ENCODE measurements at regions not wholly inside any gene's neighbourhood (a gene's known extent, or its start where the extent isn't known, plus 50 kb on each side); places are given as distances from the start of the nearest gene placed in this dataset.

GRCh38 chr1:195243492-195243891 is 1364.7 kb downstream of the KCNT2 start:
- Histone ChIP-seq H3K27ac (no peak overlapping the region), H3K4me1 (no peaks in the 10 kb centered on the region), H3K36me3 (no peaks in the 10 kb centered on the region), H3K9me3 (no peaks in the 10 kb centered on the region), H3K27me3 (no peaks in the 10 kb centered on the region), H3K4me3 (no peak overlapping the region)
- TF ChIP-seq, protein P1, sequence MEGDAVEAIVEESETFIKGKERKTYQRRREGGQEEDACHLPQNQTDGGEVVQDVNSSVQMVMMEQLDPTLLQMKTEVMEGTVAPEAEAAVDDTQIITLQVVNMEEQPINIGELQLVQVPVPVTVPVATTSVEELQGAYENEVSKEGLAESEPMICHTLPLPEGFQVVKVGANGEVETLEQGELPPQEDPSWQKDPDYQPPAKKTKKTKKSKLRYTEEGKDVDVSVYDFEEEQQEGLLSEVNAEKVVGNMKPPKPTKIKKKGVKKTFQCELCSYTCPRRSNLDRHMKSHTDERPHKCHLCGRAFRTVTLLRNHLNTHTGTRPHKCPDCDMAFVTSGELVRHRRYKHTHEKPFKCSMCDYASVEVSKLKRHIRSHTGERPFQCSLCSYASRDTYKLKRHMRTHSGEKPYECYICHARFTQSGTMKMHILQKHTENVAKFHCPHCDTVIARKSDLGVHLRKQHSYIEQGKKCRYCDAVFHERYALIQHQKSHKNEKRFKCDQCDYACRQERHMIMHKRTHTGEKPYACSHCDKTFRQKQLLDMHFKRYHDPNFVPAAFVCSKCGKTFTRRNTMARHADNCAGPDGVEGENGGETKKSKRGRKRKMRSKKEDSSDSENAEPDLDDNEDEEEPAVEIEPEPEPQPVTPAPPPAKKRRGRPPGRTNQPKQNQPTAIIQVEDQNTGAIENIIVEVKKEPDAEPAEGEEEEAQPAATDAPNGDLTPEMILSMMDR (IDR thresholded peaks at IDR 0.05), result no peak
- intact Hi-C loops (cut with DNase I; ENCODE audit: low total_unique reads), result no loop called here
- no peak for DNase-seq

GRCh38 chr1:195241066-195241465 is 1367.2 kb downstream of the KCNT2 start:
- TF ChIP-seq, protein P1 (IDR thresholded peaks at IDR 0.05), result no peak
- no peak overlapping the region for H3K4me3 ChIP-seq
- no peaks in the 10 kb centered on the region for H3K27me3 ChIP-seq
- H3K4me1 ChIP-seq, result no peaks in the 10 kb centered on the region
- H3K27ac ChIP-seq, result no peak overlapping the region
- DNase-seq, result no peak
- intact Hi-C loops (cut with DNase I; ENCODE audit: low total_unique reads), result no loop called here
- no peaks in the 10 kb centered on the region for H3K9me3 ChIP-seq
- H3K36me3 ChIP-seq, result no peaks in the 10 kb centered on the region

DNA sequence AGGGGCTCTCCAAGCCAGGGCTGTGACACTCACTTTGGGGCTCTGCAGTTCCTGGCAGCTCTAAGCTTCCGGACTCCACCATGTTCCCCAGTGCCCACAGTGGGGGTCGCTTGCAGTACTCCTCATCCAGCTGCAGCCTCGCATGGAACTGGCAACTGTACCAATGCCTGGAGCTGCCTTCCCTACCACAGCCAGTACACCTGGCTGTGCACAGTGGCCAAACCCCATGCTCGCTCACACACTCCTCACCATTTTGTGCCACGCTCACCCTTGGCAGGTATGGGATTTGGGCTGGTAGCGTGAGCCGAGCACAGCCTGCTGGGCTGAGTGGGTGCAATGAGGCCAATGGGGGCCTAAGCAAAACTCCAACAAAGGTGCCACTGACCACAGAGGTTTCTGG is 1369.9 kb downstream of the KCNT2 start:
- intact Hi-C loops (cut with DNase I; ENCODE audit: low total_unique reads), result no loop called here
- H3K27ac ChIP-seq, result no peak overlapping the region
- no peak for DNase-seq
- no peak overlapping the region for H3K4me3 ChIP-seq
- H3K4me1 ChIP-seq, result no peaks in the 10 kb centered on the region
- H3K36me3 ChIP-seq, result no peaks in the 10 kb centered on the region
- TF ChIP-seq, protein P1 (IDR thresholded peaks at IDR 0.05), result no peak
- H3K27me3 ChIP-seq, result no peaks in the 10 kb centered on the region
- H3K9me3 ChIP-seq, result no peaks in the 10 kb centered on the region

- Histone ChIP-seq H3K4me3 (no peak overlapping the region), H3K4me1 (no peaks in the 10 kb centered on the region), H3K9me3 (no peaks in the 10 kb centered on the region), H3K27me3 (no peaks in the 10 kb centered on the region), H3K36me3 (no peaks in the 10 kb centered on the region), H3K27ac (no peak overlapping the region)
- intact Hi-C loops (cut with DNase I; ENCODE audit: low total_unique reads), result no loop called here
- TF ChIP-seq, protein P1 (IDR thresholded peaks at IDR 0.05), result no peak
- no peak for DNase-seq
Measured at GRCh38 chr1:195236991-195237889, 1371.0 kb downstream of the KCNT2 start.

DNA sequence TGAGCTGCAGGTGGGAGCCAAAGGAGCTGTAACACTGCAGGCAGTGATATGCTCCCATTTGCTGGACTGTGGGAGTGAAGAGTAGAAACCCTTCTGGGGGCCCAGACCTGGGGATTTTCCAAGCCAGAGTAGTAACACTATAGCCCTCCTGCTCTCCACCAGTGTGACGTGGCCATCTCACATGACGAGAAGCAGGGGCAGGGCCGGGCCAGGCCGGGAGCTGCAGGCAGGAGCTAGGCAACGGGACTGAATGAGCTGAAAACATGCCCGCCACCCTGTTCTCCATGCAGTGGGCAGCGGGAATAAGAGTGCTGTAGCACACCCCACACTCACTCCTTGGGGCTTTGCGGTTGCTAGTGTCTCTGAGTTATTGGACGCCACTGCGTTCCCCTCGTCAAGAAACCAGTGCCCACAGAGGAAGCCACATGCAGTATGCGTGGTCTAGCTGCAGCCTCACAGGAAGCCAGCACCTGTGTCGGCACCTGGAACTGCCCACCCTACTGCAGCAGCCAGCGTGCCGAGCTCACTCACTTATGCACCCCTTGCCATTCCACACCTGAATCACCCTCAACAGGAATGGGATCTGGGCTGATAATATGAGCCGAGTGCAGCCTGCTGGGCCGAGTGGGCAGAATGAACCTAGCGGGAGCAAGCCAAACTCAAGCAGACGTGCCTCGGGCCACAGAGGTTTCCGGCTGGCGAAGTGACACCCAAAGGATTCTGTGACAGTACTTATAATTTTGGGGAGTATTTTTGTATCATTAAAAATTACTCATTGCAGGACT is 1389.6 kb downstream of the KCNT2 start:
- intact Hi-C loops (cut with DNase I; ENCODE audit: low total_unique reads), result no loop called here
- no peaks in the 10 kb centered on the region for H3K9me3 ChIP-seq
- no peaks in the 10 kb centered on the region for H3K4me1 ChIP-seq
- TF ChIP-seq, protein P1 (IDR thresholded peaks at IDR 0.05), result no peak
- H3K27ac ChIP-seq, result no peak overlapping the region
- peak in 1 of 2 donors; percentile 14 for DNase-seq
- no peak overlapping the region for H3K4me3 ChIP-seq
- no peaks in the 10 kb centered on the region for H3K27me3 ChIP-seq
- no peaks in the 10 kb centered on the region for H3K36me3 ChIP-seq

All from tibial artery (tissue), 4 donors.